GM23338 (cell line): ENCODE measurements at regions not wholly inside any gene's neighbourhood (a gene's known extent, or its start where the extent isn't known, plus 50 kb on each side); places are given as distances from the start of the nearest gene placed in this dataset.

Experiments
- ATAC-seq: fragments of 200-7000 bp; cut with Tn5 transposase; 3 replicates; pipeline ENCODE4 v1.9.1; 2020
- DNase-seq: peaks from one replicate; pipeline ENCODE4 v3.0.0-alpha.2; 2015; ENCODE audit warnings: low spot score
- H2AFZ ChIP-seq: fragments of 200-600 bp; sonication (generic); 2 replicates; pipeline ENCODE4 v1.8.0; 2016; ENCODE audit warnings: antibody characterized with exemption, mild to moderate bottlenecking, moderate library complexity
- H3F3A ChIP-seq: fragments of 200-600 bp; sonication (generic); replicated peaks from 2 replicates; pipeline ENCODE4 v1.8.0; 2017; ENCODE audit warnings: antibody characterized with exemption, mixed run types, low read depth
- H3K27ac ChIP-seq: fragments of 200-600 bp; sonication (generic); 2 replicates; pipeline ENCODE4 v1.6.1; 2016; ENCODE audit warnings: low read depth
- H3K27me3 ChIP-seq: fragments of 200-600 bp; sonication (generic); 2 replicates; pipeline ENCODE4 v1.8.0; 2016; ENCODE audit warnings: mild to moderate bottlenecking, mixed run types, moderate library complexity; ENCODE audit not compliant: insufficient read depth
- H3K36me3 ChIP-seq: fragments of 200-600 bp; sonication (generic); 2 replicates; pipeline ENCODE4 v1.8.0; 2016; ENCODE audit warnings: mild to moderate bottlenecking; ENCODE audit not compliant: insufficient read depth
- H3K4me1 ChIP-seq: fragments of 200-600 bp; sonication (generic); 2 replicates; pipeline ENCODE4 v1.8.0; 2016; ENCODE audit warnings: mild to moderate bottlenecking, moderate library complexity; ENCODE audit not compliant: insufficient read depth
- H3K4me2 ChIP-seq: fragments of 200-600 bp; sonication (generic); 2 replicates; pipeline ENCODE4 v1.7.1; 2017; ENCODE audit warnings: mixed run types
- H3K4me3 ChIP-seq: fragments of 200-600 bp; sonication (generic); 2 replicates; pipeline ENCODE4 v1.6.1; 2016; ENCODE audit warnings: mixed run types
- H3K79me2 ChIP-seq: fragments of 200-600 bp; sonication (generic); replicated peaks from 2 replicates; pipeline ENCODE4 v1.8.0; 2017; ENCODE audit warnings: mild to moderate bottlenecking; ENCODE audit not compliant: insufficient read depth
- H3K9me2 ChIP-seq: fragments of 200-600 bp; sonication (generic); 2 replicates; pipeline ENCODE4 v1.8.0; 2017; ENCODE audit not compliant: insufficient read depth
- H4K20me1 ChIP-seq: fragments of 200-600 bp; sonication (generic); replicated peaks from 2 replicates; pipeline ENCODE4 v1.8.0; 2017; ENCODE audit warnings: mild to moderate bottlenecking; ENCODE audit not compliant: insufficient read depth
- H3K27ac Mint-ChIP-seq: 2 replicates; pipeline ENCODE4 v1.8.0; 2020; ENCODE audit warnings: inconsistent platforms, mild to moderate bottlenecking, moderate library complexity, mixed read lengths
- H3K27me3 Mint-ChIP-seq: 3 replicates; pipeline ENCODE4 v1.8.0; 2022; ENCODE audit warnings: low read depth, mild to moderate bottlenecking, moderate library complexity, mixed read lengths, inconsistent platforms; ENCODE audit not compliant: insufficient read depth, poor library complexity
- H3K36me3 Mint-ChIP-seq: 3 replicates; pipeline ENCODE4 v1.8.0; 2021; ENCODE audit warnings: low read depth, mild to moderate bottlenecking, inconsistent platforms, moderate library complexity, mixed read lengths
- H3K4me1 Mint-ChIP-seq: 3 replicates; pipeline ENCODE4 v1.8.0; 2020; ENCODE audit warnings: mild to moderate bottlenecking, inconsistent platforms, mixed read lengths
- H3K4me3 Mint-ChIP-seq: 3 replicates; pipeline ENCODE4 v1.8.0; 2021; ENCODE audit warnings: moderate library complexity, mild to moderate bottlenecking, inconsistent platforms, mixed read lengths
- H3K9me3 Mint-ChIP-seq: 3 replicates; pipeline ENCODE4 v1.8.0; 2020; ENCODE audit warnings: moderate library complexity, mild to moderate bottlenecking, inconsistent platforms, mixed read lengths
- CREB1 ChIP-seq: fragments of 250-450 bp; sonication (Bioruptor Pico); IDR thresholded peaks from 2 replicates; pipeline ENCODE4 v1.5.0; 2020; ENCODE audit warnings: low read depth, mild to moderate bottlenecking, moderate library complexity
- CTCF ChIP-seq, 2 experiments: fragments of 200-600 bp in 1 of 2; sonication (generic) in 1 of 2; conservative IDR thresholded peaks; 2 replicates each; pipeline versions ENCODE4 v1.5.1 to v1.6.1; 2016 to 2017; ENCODE audit warnings: antibody characterized with exemption in 2 of 2, low read depth in 2 of 2, mild to moderate bottlenecking in 2 of 2, moderate library complexity in 1 of 2
- ETS1 ChIP-seq: IDR thresholded peaks from 2 replicates; pipeline ENCODE4 v1.6.1; 2016; ENCODE audit warnings: antibody characterized with exemption
- EZH2 ChIP-seq: fragments of 200-600 bp; sonication (generic); IDR thresholded peaks from one replicate; pipeline ENCODE4 v1.8.0; 2017; ENCODE audit warnings: antibody characterized with exemption, mild to moderate bottlenecking, low read depth; ENCODE audit not compliant: unreplicated experiment
- EZH2phosphoT487 ChIP-seq: fragments of 200-600 bp; sonication (generic); IDR thresholded peaks from one replicate; pipeline ENCODE4 v1.8.1; 2018; ENCODE audit warnings: antibody characterized with exemption; ENCODE audit not compliant: unreplicated experiment
- JUNB ChIP-seq: IDR thresholded peaks from one replicate; pipeline ENCODE4 v1.6.1; 2016; ENCODE audit warnings: antibody characterized with exemption; ENCODE audit not compliant: unreplicated experiment
- NANOG ChIP-seq: IDR thresholded peaks from 2 replicates; pipeline ENCODE4 v1.6.1; 2016; ENCODE audit warnings: antibody characterized with exemption, borderline replicate concordance
- POLR2AphosphoS5 ChIP-seq: IDR thresholded peaks from 2 replicates; pipeline ENCODE4 v1.6.1; 2016; ENCODE audit warnings: antibody characterized with exemption, low read depth
- REST ChIP-seq: IDR thresholded peaks from one replicate; pipeline ENCODE4 v1.6.1; 2018; ENCODE audit warnings: antibody characterized with exemption; ENCODE audit not compliant: unreplicated experiment
- STAT1 ChIP-seq: IDR thresholded peaks from one replicate; pipeline ENCODE4 v1.6.1; 2016; ENCODE audit warnings: antibody characterized with exemption; ENCODE audit not compliant: unreplicated experiment
- ZNF114 ChIP-seq: fragments of 250-450 bp; sonication (Bioruptor Pico); IDR thresholded peaks from 2 replicates; pipeline ENCODE4 v1.5.0; 2020; ENCODE audit warnings: mild to moderate bottlenecking, moderate library complexity
- ZNF331 ChIP-seq: fragments of 250-450 bp; sonication (Bioruptor Pico); IDR thresholded peaks from 2 replicates; pipeline ENCODE4 v1.5.0; 2020; ENCODE audit warnings: low read depth, mild to moderate bottlenecking, moderate library complexity
- ZNF462 ChIP-seq: fragments of 250-450 bp; sonication (Bioruptor Pico); IDR thresholded peaks from 2 replicates; pipeline ENCODE4 v1.5.0; 2020; ENCODE audit warnings: mild to moderate bottlenecking, moderate library complexity

- H2AFZ ChIP-seq, result no peak overlapping the region
- H3K27ac Mint-ChIP-seq, result no peak overlapping the region
- H4K20me1 ChIP-seq, result no peaks in the 10 kb centered on the region
- peaks cover 2% of the 10 kb centered on the region for H3K27me3 Mint-ChIP-seq
- H3K4me1 Mint-ChIP-seq, result peaks cover 13% of the 10 kb centered on the region; the same call in 2 of the 3 replicates
- H3K4me1 ChIP-seq, result 0 out of 2 replicates have a peak, but pooled peaks cover 8% of the 10 kb centered on the region
- H3F3A ChIP-seq, result no peaks in the 10 kb centered on the region
- H3K9me2 ChIP-seq, result 0 out of 2 replicates have a peak, but pooled peaks cover 3% of the 10 kb centered on the region
- no peak overlapping the region for H3K4me3 Mint-ChIP-seq
- no peak overlapping the region for H3K4me3 ChIP-seq
- no peaks in the 10 kb centered on the region for H3K36me3 ChIP-seq
- H3K4me2 ChIP-seq, result no peak overlapping the region
- H3K27ac ChIP-seq, result no peak overlapping the region
- no peak for ATAC-seq
- TF ChIP-seq CTCF (conservative IDR thresholded peaks at IDR 0.05; ENCODE audit: low read depth in 2 of 2), result no peak
- no peak for TF ChIP-seq EZH2phosphoT487
- no peak for TF ChIP-seq ZNF331 (CRISPR knock-in tag)
- no peak for TF ChIP-seq CREB1 (CRISPR knock-in tag)
- no peak for TF ChIP-seq ETS1
- TF ChIP-seq ZNF462 (CRISPR knock-in tag), result no peak
- no peak for TF ChIP-seq REST
- TF ChIP-seq JUNB, result no peak
- no peak for TF ChIP-seq EZH2
- no peak for TF ChIP-seq POLR2AphosphoS5
- no peak for TF ChIP-seq STAT1
- no peak for TF ChIP-seq ZNF114 (CRISPR knock-in tag)
- TF ChIP-seq NANOG, result no peak
- H3K36me3 Mint-ChIP-seq, result peaks cover 15% of the 10 kb centered on the region
- no peaks in the 10 kb centered on the region for H3K27me3 ChIP-seq
- no peaks in the 10 kb centered on the region for H3K79me2 ChIP-seq
- peaks cover 20% of the 10 kb centered on the region for H3K9me3 Mint-ChIP-seq
- DNase-seq, result no peak
Observed at GRCh38 chr3:55247666-55248065, 239.4 kb downstream of the WNT5A start.
